ENCODE measurements at regions not wholly inside any gene's neighbourhood (a gene's known extent, or its start where the extent isn't known, plus 50 kb on each side); places are given as distances from the start of the nearest gene placed in this dataset.

DNA sequence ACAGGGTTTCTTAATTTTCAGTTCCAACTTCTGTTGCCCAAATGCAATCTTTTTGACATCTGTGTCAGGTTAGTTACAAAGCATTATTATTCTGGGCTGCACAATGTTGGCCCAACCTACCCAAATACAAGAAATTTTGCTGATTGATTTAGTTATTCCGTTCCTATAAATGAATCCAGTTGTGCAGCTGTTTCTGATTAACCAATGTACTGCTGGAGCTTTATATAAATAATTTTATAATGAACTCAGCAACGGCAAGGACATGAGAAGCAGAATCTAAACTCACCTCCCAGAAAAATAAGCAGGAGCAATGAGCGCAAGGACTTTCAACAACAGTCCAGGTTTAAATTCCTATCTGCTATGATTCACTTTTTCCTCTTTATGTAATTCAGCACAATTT is 76.3 kb upstream of the WIPF1 start:
- TF ChIP-seq CTCF (IDR thresholded peaks at IDR 0.05; ENCODE audit: low read depth, low read length) (no peak), POLR2A (IDR thresholded peaks at IDR 0.05; ENCODE audit: extremely low read depth, insufficient read length) (no peak), MYC (IDR thresholded peaks at IDR 0.05; ENCODE audit: low read depth, low read length) (no peak)
- TF ChIP-seq, protein P1, sequence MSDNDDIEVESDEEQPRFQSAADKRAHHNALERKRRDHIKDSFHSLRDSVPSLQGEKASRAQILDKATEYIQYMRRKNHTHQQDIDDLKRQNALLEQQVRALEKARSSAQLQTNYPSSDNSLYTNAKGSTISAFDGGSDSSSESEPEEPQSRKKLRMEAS (IDR thresholded peaks at IDR 0.05; ENCODE audit: low read depth, low read length), result no peak
